H7 (cell line): ENCODE measurements at regions not wholly inside any gene's neighbourhood (a gene's known extent, or its start where the extent isn't known, plus 50 kb on each side); places are given as distances from the start of the nearest gene placed in this dataset.

Experiments used
- DNase-seq: peaks from one replicate; pipeline ENCODE4 v3.0.0; 2012
- H3K27me3 ChIP-seq: 2 replicates; pipeline ENCODE4 v1.6.0; 2011; ENCODE audit warnings: mild to moderate bottlenecking, low read length; ENCODE audit not compliant: control insufficient read depth, insufficient read depth
- H3K36me3 ChIP-seq: replicated peaks from 2 replicates; pipeline ENCODE4 v1.5.1; 2011; ENCODE audit warnings: low read length; ENCODE audit not compliant: control insufficient read depth, insufficient read depth
- H3K4me3 ChIP-seq: 2 replicates; pipeline ENCODE4 v1.5.1; 2011; ENCODE audit warnings: low read depth, mild to moderate bottlenecking, control low read depth, low read length, moderate library complexity; ENCODE audit not compliant: insufficient read depth

DNA sequence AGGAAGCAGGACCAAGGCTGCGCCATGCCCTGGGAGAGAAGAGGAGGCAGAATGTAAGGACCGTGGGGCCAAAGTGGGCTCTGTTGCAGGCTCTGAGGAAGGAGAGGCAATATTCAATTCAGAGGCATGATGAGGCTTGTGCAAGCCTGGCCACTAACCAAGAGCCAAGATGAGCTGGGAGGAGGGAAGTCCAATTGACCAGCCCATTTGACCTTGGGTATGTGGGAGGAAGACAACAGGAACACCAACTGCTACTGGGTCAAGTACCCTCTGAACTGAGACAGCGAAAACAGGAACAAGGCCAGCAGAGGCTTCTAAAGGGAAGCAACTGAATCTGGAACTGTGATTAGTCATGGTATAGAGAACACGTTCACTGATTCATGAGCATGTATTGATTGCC lies 779.6 kb downstream of the MAFB start:
- DNase-seq = no peak
- H3K36me3 ChIP-seq = no peaks in the 10 kb centered on the region
- H3K4me3 ChIP-seq = no peak overlapping the region
- H3K27me3 ChIP-seq = no peaks in the 10 kb centered on the region

DNA sequence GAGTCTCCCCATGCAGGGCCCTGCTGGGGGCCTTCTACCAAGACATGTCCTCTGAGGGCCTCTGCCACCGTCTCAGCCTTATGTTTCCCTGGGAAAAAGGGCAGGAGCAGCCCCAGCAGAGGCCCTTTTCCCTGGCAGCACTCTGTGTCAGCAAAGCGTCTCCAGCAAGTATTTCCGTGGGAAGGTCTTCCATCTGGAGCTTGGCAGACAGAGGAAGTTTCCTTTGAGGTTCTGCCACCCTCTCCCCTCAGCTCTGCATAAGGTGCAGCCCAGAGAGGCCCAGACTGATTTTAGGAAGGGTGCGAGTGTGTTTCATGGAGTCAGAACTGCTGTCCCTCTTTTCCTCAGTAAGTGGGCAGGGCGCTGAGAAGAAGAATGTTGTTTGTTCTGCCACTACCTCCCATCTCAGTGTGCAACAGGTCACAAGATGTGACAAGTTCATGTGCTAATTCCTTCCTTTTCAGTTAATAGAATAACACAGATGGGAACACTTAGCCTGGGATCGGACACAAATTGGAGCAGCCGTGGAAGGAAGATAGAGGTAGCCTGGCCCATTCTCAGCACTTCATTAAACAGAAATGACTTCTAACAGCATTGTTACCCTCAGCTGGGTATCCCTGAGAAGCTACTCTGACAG lies 784.4 kb downstream of the MAFB start:
- no peaks in the 10 kb centered on the region for H3K27me3 ChIP-seq
- no peak for DNase-seq
- no peaks in the 10 kb centered on the region for H3K36me3 ChIP-seq
- H3K4me3 ChIP-seq = no peak overlapping the region

DNA sequence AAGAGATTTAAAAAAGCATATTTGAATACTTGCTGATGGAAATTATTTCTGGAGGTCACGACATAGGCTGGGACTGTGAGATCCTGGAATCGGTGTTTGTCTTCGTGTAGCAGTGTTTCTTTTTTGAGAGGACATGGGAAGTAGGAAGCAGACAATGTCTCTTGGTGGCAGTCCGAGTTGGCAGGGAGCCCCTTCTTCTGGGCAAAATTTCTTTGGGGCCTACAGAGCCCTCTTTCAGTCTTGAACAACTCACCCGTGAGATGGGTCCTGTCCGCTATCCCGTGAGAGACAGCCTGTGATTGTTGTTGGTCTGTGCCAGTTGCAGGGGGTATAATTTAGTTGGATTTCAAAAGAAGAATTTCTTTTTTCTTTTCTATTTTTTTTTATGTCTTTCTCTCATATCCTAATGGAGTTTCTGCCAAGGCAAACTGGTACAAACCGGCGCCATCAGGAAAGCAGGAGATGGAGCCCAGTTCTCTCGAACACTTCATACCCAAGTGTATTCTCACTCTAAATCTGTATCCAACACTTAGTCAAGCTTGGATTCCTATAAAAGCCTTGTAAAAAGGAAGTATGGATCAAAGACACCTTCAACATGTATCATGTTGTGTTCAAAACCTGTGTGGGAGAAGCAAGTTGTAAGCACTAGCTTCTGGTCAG lies 785.1 kb downstream of the MAFB start:
- H3K36me3 ChIP-seq = no peaks in the 10 kb centered on the region
- DNase-seq = no peak
- H3K27me3 ChIP-seq = no peaks in the 10 kb centered on the region
- no peak overlapping the region for H3K4me3 ChIP-seq

DNA sequence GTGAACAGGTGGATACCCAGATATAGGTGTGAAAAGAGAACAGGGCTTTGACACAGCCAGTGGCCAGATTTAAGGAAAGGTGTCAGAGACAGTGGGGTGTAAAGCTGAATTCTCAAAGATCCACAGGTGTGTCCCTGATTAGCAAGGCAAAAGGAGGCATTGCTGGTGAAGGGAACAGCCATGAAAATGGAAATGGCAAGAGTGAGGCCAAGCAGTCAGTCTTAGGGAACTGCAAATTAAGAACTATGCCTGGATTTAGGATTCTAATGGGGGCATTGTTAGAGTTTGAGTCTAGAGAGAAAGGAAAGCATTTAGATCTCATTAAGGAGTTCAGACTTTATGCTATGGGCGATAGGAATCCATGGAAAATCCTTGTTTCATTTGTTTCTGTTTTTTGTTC lies 789.2 kb downstream of the MAFB start:
- Histone ChIP-seq H3K36me3 (no peaks in the 10 kb centered on the region), H3K27me3 (no peaks in the 10 kb centered on the region), H3K4me3 (no peak overlapping the region)
- no peak for DNase-seq

GRCh38 chr20:39898467-39898852 lies 790.6 kb downstream of the MAFB start:
- no peak overlapping the region for H3K4me3 ChIP-seq

GRCh38 chr20:39897781-39898466 lies 791.1 kb downstream of the MAFB start:
- Histone ChIP-seq H3K36me3 (no peaks in the 10 kb centered on the region), H3K27me3 (no peaks in the 10 kb centered on the region)
- DNase-seq = no peak

More at GRCh38 chr20:39898467-39898852, 790.6 kb downstream of the MAFB start:
- Histone ChIP-seq H3K36me3 (no peaks in the 10 kb centered on the region), H3K27me3 (no peaks in the 10 kb centered on the region)
- no peak for DNase-seq

GRCh38 chr20:39897058-39897457 lies 792.0 kb downstream of the MAFB start:
- no peaks in the 10 kb centered on the region for H3K27me3 ChIP-seq
- H3K36me3 ChIP-seq = no peaks in the 10 kb centered on the region
- H3K4me3 ChIP-seq = no peak overlapping the region
- no peak for DNase-seq

More at GRCh38 chr20:39897781-39898466, 791.1 kb downstream of the MAFB start:
- no peak overlapping the region for H3K4me3 ChIP-seq

GRCh38 chr20:39894067-39894466 lies 795.0 kb downstream of the MAFB start:
- no peaks in the 10 kb centered on the region for H3K27me3 ChIP-seq
- no peak for DNase-seq
- no peaks in the 10 kb centered on the region for H3K36me3 ChIP-seq
- H3K4me3 ChIP-seq = no peak overlapping the region

DNA sequence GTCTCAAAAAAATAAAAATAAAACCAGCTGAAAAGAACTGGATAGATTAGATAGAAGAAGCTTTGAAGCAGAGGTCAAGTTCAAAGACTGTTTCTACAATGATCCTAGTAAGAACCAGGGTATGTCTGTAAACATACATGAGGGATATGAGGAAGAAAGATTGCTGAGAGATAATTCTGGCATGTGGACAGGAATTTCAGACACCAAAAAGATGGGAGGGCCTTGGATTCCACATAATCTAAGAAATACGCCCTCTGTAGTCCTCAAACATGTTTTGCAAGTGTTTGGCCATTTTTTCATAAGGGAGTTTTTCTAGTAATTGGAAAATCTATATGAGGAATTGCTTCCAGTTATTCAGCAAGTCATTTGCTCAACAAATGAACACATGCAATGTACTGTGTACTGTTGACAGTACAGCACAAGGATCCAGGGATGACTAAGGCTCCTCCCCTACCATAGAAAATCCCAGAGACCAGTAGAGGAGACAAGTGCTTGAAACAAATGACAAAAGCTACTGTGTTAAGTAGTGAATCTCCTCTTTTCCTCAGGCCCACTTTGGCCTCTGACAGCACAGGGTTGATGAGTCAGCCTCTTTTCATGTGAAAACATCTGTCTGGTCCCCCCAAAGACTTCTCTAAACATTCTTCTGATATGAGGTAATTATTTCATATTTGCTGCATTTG lies 795.9 kb downstream of the MAFB start:
- no peaks in the 10 kb centered on the region for H3K27me3 ChIP-seq
- H3K36me3 ChIP-seq = no peaks in the 10 kb centered on the region
- no peak overlapping the region for H3K4me3 ChIP-seq
- no peak for DNase-seq

DNA sequence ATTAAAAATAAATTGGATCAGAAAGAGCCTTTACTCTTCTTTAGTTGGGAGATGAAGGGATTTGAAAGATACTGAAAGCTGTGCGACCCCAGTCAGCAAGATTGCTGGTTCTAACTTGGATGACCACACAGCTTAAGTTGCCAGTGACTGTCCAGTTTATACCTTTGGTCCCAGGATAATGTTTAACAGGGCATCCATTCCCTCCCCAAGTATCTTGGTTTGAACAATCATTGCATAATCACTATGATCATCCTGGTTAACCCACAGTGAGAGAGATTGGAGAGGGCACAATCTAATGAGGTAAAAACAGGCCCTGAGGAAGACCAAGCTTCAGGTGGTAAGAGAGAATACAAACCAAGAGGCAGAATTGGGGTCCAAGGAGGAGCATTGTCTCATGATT lies 798.3 kb downstream of the MAFB start:
- Histone ChIP-seq H3K4me3 (no peak overlapping the region), H3K27me3 (no peaks in the 10 kb centered on the region), H3K36me3 (no peaks in the 10 kb centered on the region)
- no peak for DNase-seq

- H3K4me3 ChIP-seq = no peak overlapping the region
- H3K36me3 ChIP-seq = no peaks in the 10 kb centered on the region
- DNase-seq = no peak
- no peaks in the 10 kb centered on the region for H3K27me3 ChIP-seq
Observed at GRCh38 chr20:39888310-39888709, 800.7 kb downstream of the MAFB start.

DNA sequence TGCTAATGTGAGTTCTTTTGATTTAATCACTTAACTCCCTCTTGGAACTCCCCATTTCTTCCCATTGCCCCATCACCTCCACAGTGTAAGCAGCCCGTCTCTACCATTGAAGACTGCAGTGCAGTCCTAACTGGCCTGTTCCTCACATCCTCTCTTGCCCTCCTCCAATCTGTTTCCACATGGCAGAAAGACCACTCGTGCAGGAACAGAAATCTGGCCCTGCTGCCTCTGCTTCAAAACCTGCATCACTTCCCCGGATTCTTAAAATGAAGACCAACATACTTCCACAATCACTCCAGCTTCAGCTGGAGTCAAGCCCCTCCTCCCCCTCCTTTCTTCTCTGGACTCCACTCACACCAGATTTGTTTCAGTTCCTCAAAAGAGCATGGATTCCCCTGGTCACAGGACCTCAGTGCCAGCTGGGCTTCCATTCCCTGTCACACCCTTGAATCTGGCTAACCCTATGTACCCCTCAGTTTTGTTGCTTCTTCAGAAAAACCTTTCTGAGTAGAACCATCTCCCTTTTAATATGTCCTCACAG lies 802.3 kb downstream of the MAFB start:
- no peak overlapping the region for H3K4me3 ChIP-seq
- H3K36me3 ChIP-seq = no peaks in the 10 kb centered on the region
- H3K27me3 ChIP-seq = no peaks in the 10 kb centered on the region
- no peak for DNase-seq

DNA sequence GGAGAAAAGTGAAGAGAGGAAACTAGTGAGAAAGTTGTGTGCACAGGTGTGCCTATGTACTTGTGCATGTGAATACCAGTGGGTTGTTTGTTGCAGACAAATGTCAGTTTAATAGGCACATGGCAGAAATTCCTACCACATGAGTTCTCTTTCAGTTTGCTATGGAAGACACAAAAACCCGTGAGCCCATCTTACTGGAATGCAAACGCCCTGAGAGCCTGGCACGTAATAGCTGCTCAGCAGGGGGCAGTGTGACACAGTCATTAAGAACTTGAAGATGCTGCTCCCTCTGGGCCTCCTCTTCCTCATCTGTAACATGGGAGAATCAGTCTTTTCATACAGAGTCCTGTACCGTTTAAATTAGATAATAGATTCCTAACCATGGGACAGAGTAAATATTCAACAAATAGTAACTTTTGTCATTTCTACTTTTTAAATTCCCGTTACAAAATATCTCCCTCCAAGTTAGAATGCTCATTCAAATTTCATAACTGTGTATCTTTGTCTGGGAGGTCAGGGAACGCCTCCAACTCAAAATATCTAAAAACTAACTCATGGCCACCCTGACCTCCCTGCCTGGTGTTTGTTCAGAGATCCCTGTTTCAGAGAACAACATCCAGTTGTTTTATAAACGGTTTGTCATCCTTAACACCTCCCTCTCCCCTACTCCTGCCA lies 802.9 kb downstream of the MAFB start:
- Histone ChIP-seq H3K4me3 (no peak overlapping the region), H3K27me3 (no peaks in the 10 kb centered on the region), H3K36me3 (no peaks in the 10 kb centered on the region)
- peak; percentile 22 for DNase-seq

- H3K4me3 ChIP-seq = no peak overlapping the region
- no peaks in the 10 kb centered on the region for H3K36me3 ChIP-seq
- H3K27me3 ChIP-seq = no peaks in the 10 kb centered on the region
- DNase-seq = no peak
Observed at GRCh38 chr20:39882806-39883205, 806.2 kb downstream of the MAFB start.
